GM12864 (cell line): ENCODE measurements at regions not wholly inside any gene's neighbourhood (a gene's known extent, or its start where the extent isn't known, plus 50 kb on each side); places are given as distances from the start of the nearest gene placed in this dataset.

Experiments used
- DNase-seq: peaks from one replicate; pipeline ENCODE4 v3.0.0-alpha.2; 2011; ENCODE audit warnings: low read depth
- H3K4me3 ChIP-seq: 2 replicates; pipeline ENCODE4 v1.5.1; 2011; ENCODE audit warnings: mild to moderate bottlenecking, low read depth, low read length, control low read depth
- TF ChIP-seq, protein P1 (sequence below): IDR thresholded peaks from 2 replicates; pipeline ENCODE4 v1.5.1; 2011; ENCODE audit warnings: low read depth, mild to moderate bottlenecking, moderate library complexity, low read length, control low read depth, inconsistent platforms; ENCODE audit errors: missing control alignments

DNA sequence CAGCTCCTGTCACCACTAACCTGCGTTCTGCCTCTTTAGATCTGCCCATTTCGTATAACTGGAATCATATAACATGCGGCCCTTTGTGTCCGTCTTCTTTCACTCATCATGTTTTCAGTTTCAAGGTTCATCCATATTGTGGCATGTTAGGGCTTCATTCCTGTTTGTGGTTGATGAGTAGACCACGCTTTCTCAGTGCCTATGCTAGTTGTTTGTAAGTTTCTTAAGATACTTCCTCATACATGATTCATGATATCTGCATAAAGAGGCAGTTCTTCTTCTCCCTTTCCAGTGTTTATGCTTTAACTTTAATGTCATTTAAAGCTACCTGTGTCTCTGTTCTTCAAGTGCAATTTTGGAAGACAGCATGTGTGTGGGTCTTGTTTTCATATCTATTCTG is 79.5 kb upstream of the FAM20C start:
- DNase-seq = no peak
- no peak overlapping the region for H3K4me3 ChIP-seq
- TF ChIP-seq, protein P1, sequence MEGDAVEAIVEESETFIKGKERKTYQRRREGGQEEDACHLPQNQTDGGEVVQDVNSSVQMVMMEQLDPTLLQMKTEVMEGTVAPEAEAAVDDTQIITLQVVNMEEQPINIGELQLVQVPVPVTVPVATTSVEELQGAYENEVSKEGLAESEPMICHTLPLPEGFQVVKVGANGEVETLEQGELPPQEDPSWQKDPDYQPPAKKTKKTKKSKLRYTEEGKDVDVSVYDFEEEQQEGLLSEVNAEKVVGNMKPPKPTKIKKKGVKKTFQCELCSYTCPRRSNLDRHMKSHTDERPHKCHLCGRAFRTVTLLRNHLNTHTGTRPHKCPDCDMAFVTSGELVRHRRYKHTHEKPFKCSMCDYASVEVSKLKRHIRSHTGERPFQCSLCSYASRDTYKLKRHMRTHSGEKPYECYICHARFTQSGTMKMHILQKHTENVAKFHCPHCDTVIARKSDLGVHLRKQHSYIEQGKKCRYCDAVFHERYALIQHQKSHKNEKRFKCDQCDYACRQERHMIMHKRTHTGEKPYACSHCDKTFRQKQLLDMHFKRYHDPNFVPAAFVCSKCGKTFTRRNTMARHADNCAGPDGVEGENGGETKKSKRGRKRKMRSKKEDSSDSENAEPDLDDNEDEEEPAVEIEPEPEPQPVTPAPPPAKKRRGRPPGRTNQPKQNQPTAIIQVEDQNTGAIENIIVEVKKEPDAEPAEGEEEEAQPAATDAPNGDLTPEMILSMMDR = no peak

DNA sequence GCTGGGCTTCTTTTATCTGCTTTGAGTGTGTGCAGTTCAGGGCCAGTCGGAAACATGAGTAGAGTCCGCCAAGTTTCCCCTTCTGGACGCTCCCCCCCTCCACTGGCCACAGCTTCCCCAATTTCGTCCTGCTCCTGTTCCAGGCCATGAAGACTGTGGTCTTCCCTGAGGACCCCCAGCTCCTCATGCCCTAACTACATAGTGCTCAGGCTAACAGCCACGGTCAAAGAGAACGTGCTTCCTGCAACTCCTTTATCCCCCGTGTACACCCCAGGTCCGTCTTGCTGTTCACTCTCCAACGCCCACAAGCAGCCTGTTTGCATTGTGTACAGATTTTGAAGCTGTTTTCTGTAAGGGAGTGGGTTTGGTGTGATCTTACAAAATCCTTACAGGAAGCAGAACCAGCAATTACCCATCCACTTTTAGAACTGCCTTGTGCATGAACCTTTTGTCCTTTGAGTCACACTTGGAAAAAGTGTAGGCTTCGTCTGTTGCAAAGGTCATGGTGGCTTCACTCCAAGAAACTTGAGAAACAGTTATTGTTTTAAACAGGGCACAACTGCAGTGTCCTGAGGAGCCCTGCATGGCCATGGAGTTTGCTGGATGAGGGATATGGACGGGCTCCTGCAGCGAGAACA is 77.0 kb upstream of the FAM20C start:
- DNase-seq = no peak
- TF ChIP-seq, protein P1 = no peak
- no peak overlapping the region for H3K4me3 ChIP-seq

DNA sequence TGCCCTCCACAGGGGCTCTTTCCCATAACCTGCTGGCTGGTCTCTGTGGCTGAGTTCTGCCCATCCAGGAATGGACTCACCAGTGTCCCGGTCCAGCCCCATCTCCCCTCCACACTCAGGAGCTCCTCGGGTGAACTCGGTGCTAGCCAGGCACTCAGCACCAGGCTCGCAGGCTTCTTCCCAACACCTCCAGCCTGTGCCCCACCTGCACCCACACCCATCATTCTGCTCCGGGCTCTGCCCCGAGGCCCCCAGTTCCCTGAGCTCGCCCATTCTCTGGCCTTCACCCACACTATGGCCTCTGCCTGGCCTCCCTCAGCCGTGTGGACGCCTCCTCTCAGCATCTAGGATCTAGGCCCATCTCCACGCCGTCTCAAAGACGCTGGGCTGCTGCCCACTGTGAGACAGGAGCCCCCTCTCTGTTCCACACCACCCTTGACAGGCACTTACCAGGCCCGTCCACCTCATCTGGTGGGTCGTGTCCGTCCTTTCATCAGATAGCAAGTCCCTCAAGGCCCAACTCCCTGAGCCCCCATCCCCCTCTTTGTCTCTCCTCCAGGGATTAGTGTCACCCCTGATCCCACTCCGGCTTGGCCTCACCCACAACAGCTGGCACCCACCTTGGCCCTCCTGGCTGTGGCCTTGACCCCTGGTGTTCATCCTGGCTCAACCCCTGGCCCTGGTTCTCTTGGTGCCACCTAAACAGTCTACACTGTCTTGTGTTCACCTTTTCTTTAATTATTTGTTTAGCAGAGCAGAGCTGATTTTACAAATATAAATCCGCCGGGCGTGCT is 76.0 kb upstream of the FAM20C start:
- TF ChIP-seq, protein P1 = no peak
- DNase-seq = no peak
- H3K4me3 ChIP-seq = no peak overlapping the region

DNA sequence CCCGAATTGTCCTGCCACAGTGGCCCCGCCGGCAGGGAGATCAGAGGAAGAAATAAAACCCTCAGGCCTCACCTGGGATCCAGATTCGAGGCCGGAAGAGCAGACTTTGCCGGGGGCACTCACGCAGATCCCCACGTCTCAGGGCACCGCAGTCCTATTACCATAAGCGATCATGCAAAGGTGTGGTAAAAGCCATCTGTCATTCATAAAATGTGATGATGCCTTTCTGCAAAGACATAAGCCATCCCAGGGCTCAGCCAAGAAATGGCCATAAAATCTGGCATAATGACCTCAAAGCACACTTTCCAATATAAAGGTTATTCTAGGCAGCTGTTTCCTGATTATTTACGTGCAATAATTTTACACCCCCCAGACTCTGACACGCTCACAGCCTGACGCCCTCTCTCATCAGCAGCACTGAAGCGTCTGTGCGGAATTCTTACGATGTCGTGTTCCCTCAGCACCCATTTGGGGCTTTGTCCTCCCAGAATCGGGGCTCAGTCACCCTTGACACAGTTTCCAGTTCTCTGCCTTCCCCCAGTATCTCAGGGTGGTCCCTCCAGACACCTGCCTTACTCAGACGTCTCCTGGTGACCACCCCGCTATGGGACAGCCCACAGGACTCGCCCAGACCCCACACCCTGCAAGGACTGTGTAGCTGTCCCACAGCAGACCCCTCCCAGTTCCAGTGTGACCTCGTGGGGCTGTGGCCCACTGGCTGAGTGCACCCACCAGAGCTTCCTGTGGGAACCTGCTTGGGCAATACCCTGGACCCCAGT is 74.3 kb upstream of the FAM20C start:
- no peak overlapping the region for H3K4me3 ChIP-seq
- TF ChIP-seq, protein P1 = no peak
- DNase-seq = no peak

DNA sequence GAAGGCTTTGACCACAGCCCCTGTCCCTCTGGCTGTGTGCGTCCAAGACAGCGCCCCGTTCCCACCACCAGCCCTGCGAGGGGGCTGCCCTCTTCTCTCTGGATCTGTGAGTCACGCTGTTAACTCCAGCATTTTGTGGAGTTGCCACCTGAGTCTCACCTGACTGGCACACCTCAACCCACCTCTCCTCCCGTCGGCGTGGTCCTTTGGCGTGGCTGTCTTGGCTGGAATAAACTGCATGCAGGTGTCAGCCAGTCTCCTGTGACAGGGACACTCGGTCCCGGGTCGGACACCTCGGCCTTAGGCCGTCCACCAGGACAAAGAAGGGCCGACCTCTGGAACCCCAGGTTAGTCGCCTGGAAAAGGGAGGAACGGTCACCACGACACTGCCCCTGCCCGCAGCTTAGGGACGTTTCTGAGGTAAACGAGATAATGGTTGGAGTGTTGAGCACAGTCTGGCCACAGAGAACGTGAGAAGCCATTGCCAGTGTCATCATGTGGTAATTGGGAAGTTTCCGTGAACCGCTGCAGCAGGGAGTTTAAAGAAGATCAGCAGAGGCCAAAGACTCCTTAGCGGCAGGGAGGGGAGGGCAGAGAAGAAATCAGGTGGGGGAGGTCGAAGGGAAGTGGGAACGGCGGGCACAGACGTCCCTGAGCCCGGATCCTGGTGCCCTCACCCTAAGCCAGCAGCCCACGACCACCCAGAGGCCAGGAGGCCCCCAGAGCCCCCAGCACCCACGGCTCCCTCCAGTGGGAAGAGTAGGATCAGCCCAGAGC is 73.6 kb upstream of the FAM20C start:
- H3K4me3 ChIP-seq = no peak overlapping the region
- DNase-seq = no peak
- TF ChIP-seq, protein P1 = no peak

DNA sequence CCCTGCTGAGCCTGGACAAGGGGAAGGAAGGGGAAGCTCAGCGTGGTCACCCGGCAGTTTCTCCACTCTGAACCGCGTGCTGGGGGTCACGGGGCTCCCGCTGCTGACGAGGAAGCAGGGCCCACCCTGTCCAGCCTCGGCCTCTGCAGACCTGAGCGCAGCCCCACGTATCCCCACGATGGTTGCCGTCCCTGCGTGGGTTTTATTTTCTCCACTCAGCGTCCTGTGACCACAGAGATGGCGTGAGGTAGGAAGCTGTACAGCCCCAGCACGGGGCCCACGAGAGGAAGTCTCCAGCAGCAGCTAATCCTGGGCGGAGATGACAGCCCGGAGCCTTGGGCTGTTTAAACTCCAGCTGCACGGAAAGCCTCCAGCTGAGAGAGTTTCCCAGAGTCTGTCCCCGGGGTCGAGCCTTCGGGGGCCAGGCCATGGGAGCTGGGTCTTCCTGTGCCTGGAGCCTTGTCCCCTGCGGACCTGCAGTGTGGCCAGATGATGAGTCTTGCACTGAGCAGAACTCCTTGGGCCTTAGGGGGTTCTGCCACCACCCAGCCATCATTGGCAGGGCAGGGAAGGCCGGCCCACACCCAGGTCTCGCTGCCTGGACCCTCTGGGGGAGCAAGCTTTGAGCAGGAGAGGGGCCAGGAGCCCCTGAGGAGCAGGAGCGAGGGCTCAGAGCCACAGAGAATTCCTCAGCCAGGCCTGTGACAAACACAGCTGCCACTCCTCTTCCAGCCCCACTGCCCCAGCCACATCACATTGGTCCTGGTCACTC is 72.8 kb upstream of the FAM20C start:
- DNase-seq = no peak
- TF ChIP-seq, protein P1 = no peak
- no peak overlapping the region for H3K4me3 ChIP-seq
